DND-41 (cell line): ENCODE measurements at regions not wholly inside any gene's neighbourhood (a gene's known extent, or its start where the extent isn't known, plus 50 kb on each side); places are given as distances from the start of the nearest gene placed in this dataset.

Source experiments
- CTCF ChIP-seq: IDR thresholded peaks from 2 replicates; pipeline ENCODE4 v1.5.1; 2012; ENCODE audit warnings: borderline replicate concordance, low read length, moderate library complexity, mild to moderate bottlenecking; ENCODE audit not compliant: poor library complexity, severe bottlenecking; ENCODE audit errors: extremely low read depth
- EZH2 ChIP-seq: IDR thresholded peaks from 3 replicates; pipeline ENCODE4 v1.6.1; 2012; ENCODE audit warnings: borderline replicate concordance, low read depth, mild to moderate bottlenecking, moderate library complexity, low read length, inconsistent platforms; ENCODE audit not compliant: severe bottlenecking

DNA sequence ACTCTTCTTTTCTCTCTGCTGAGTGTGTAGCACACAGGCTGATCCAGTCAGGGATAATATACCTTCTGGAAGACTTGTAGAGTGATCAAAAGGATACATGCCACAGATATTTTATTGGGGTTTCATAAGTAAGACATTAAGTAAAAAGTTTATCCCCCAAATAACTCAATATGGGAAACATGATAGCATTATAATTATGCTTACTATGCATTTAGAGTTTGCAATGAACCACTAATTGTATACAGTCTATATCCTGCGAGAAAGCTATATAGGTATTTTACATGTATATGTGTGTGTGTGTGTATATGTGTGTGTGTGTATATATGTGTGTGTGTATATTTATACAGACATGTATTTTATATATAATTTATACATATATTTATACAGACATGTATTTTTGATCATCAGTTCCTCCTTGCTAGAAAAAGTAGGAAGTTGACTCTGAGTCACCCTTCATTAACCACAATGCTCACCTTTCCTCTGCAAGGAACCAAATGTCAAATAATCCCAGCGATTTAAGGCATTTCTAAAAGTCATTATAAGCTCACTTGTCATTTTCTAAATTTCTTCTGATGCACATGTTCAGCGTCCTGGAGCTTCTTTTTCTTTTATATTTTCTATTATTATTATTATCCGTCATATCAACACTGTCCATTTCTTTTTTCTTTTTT lies 312.5 kb upstream of the OBI1 start:
- TF ChIP-seq EZH2 = no peak
- TF ChIP-seq CTCF = no peak
